ENCODE measurements at regions not wholly inside any gene's neighbourhood (a gene's known extent, or its start where the extent isn't known, plus 50 kb on each side); places are given as distances from the start of the nearest gene placed in this dataset.

DNA sequence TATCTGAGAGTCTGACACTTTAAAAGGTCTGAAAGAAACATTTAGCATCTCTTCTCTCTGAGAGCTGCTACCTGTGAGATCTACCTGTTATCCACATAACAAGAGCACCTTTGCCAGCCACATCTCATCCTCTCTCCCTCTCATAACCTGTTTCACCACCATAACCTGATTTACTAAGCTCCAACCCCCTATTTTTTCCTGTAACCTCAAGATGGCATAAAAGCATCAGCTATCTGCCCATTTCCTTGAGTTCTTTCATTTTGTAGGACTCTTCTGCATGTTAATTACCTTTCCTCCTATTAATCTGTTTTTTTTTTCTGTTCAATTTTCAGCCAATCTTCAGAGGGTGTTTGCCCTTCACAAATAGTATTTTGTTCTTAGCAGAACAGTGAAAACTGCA, 136.5 kb upstream of the KCNK1 start:
- DNase-seq, result no peak
- H3K9me3 ChIP-seq (replicated peaks), result no peaks in the 10 kb centered on the region
- H3K4me1 ChIP-seq, result no peaks in the 10 kb centered on the region
- no peak overlapping the region for H3K27ac ChIP-seq (replicated peaks)
- no peak overlapping the region for H3K4me3 ChIP-seq
- H3K36me3 ChIP-seq, result no peaks in the 10 kb centered on the region
- TF ChIP-seq, protein P1, sequence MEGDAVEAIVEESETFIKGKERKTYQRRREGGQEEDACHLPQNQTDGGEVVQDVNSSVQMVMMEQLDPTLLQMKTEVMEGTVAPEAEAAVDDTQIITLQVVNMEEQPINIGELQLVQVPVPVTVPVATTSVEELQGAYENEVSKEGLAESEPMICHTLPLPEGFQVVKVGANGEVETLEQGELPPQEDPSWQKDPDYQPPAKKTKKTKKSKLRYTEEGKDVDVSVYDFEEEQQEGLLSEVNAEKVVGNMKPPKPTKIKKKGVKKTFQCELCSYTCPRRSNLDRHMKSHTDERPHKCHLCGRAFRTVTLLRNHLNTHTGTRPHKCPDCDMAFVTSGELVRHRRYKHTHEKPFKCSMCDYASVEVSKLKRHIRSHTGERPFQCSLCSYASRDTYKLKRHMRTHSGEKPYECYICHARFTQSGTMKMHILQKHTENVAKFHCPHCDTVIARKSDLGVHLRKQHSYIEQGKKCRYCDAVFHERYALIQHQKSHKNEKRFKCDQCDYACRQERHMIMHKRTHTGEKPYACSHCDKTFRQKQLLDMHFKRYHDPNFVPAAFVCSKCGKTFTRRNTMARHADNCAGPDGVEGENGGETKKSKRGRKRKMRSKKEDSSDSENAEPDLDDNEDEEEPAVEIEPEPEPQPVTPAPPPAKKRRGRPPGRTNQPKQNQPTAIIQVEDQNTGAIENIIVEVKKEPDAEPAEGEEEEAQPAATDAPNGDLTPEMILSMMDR (IDR thresholded peaks at IDR 0.05; ENCODE audit: borderline replicate concordance), result no peak
- intact Hi-C loops (cut with micrococcal nuclease), result no loop called here
- H3K27me3 ChIP-seq (ENCODE audit: low read depth), result no peaks in the 10 kb centered on the region

DNA sequence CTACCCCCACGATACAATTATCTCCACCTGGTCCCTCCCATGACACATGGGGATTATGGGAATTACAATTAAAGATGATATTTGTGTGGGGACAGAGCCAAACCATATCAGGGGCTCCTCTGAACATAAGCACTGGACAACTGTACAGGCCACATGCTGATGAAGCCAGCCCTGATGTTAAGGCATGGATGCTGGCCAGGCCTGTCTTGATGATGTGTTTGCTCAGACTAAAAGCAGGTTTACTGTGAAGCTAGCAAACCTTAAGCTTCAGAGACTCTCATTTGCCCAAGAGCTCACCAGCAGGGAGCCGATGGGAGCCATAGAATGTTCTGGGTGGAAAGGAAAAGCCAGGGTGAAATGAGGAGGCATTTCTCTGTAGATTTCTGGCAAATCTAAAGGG, 135.3 kb upstream of the KCNK1 start:
- TF ChIP-seq, protein P1 (IDR thresholded peaks at IDR 0.05; ENCODE audit: borderline replicate concordance), result no peak
- H3K9me3 ChIP-seq (replicated peaks), result no peaks in the 10 kb centered on the region
- intact Hi-C loops (cut with micrococcal nuclease), result no loop called here
- H3K36me3 ChIP-seq, result no peaks in the 10 kb centered on the region
- H3K4me1 ChIP-seq, result no peaks in the 10 kb centered on the region
- no peak overlapping the region for H3K4me3 ChIP-seq
- no peak overlapping the region for H3K27ac ChIP-seq (replicated peaks)
- DNase-seq, result no peak
- no peaks in the 10 kb centered on the region for H3K27me3 ChIP-seq (ENCODE audit: low read depth)

DNA sequence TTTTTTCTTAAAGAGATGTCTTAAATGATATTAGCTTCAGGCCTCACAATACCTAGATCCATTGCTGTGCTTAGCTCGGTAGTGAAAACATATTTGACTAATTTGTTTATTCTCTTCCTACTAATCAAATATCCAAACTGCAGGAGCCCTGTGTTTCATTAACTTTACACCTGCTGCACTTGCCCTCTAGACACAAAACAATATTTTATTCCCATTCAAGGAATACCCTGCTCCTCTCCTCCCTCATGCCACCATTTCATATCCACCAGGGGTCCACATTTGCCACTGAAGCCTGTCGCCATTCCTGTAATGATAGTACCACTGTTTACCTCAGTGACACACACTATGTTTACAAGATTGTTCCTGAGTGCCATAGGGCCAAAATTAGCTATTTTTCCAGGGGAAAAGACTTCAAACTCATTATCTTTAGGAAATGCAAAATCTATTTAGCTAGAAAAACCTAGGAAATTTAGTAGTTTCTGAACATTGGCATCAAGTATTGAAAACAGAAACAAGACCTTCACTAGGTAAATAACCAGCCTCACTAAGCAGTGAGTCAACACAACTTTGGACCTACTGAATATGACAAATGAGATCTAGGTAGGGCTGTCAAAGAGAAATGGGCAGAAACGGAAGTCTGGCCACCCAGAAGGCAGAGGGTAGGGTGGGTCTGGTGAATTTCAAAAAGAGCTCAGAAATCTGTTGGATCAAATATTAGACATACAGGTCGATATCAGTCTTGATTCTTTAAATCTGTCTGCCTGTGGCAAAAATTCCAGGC, 134.6 kb upstream of the KCNK1 start:
- H3K27me3 ChIP-seq (ENCODE audit: low read depth), result no peaks in the 10 kb centered on the region
- no peak overlapping the region for H3K27ac ChIP-seq (replicated peaks)
- TF ChIP-seq, protein P1 (IDR thresholded peaks at IDR 0.05; ENCODE audit: borderline replicate concordance), result no peak
- intact Hi-C loops (cut with micrococcal nuclease), result no loop called here
- no peak overlapping the region for H3K4me3 ChIP-seq
- no peaks in the 10 kb centered on the region for H3K9me3 ChIP-seq (replicated peaks)
- no peaks in the 10 kb centered on the region for H3K4me1 ChIP-seq
- H3K36me3 ChIP-seq, result no peaks in the 10 kb centered on the region
- no peak for DNase-seq

DNA sequence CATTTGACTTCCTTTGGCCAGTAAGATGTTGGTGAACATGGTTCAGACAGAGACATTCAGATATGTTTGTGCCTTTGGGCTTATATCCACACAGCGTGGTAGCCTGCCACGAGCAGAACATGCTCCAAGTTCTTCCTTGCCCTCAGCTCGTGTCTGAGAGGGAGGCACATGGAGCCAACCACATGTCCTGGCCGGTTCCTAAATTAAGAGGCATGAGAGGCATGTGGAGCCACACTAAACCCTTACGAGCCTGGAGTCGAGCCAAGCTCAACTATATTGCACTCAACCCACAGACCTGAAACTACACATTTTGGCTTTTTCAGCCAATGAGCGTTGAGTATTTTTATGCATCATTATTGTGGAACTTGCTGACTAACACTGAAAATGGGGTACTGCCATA, 133.7 kb upstream of the KCNK1 start:
- H3K27ac ChIP-seq (replicated peaks), result no peak overlapping the region
- no peaks in the 10 kb centered on the region for H3K9me3 ChIP-seq (replicated peaks)
- intact Hi-C loops (cut with micrococcal nuclease), result no loop called here
- no peaks in the 10 kb centered on the region for H3K36me3 ChIP-seq
- TF ChIP-seq, protein P1 (IDR thresholded peaks at IDR 0.05; ENCODE audit: borderline replicate concordance), result no peak
- H3K4me3 ChIP-seq, result no peak overlapping the region
- peak; percentile 15 for DNase-seq
- no peaks in the 10 kb centered on the region for H3K27me3 ChIP-seq (ENCODE audit: low read depth)
- no peaks in the 10 kb centered on the region for H3K4me1 ChIP-seq

DNA sequence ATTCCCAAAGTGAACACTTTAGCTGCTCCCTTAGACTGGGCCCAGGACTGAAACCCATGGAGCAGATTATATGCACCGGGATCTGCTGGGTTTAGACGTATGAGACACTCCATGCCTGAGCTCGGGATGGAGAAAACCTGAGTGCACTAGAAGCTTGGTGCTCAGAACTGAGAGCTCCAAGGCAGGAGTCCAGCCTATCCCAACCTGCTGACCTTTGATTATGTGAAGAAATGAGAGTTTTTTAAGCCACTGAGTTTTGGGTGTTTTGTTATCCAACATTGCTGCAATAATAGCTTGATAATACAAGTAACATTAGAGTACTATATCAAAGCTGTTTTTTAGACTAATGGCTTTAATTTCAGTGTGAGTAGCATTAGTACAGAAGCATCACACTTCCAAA, 131.5 kb upstream of the KCNK1 start:
- no peak overlapping the region for H3K4me3 ChIP-seq
- intact Hi-C loops (cut with micrococcal nuclease), result no loop called here
- DNase-seq, result no peak
- H3K9me3 ChIP-seq (replicated peaks), result no peaks in the 10 kb centered on the region
- H3K27me3 ChIP-seq (ENCODE audit: low read depth), result no peaks in the 10 kb centered on the region
- no peak overlapping the region for H3K27ac ChIP-seq (replicated peaks)
- TF ChIP-seq, protein P1 (IDR thresholded peaks at IDR 0.05; ENCODE audit: borderline replicate concordance), result no peak
- no peaks in the 10 kb centered on the region for H3K4me1 ChIP-seq
- H3K36me3 ChIP-seq, result no peaks in the 10 kb centered on the region

All from left ventricle myocardium inferior (tissue), 1 donor.